H54 (cell line): ENCODE measurements at regions not wholly inside any gene's neighbourhood (a gene's known extent, or its start where the extent isn't known, plus 50 kb on each side); places are given as distances from the start of the nearest gene placed in this dataset.
"Not testable (repeated sequence)": the region's sequence is repeated elsewhere in the genome, so short reads cannot be mapped to it uniquely, and the experiment has no call there.

Experiments used
- DNase-seq: peaks from one replicate; pipeline ENCODE4 v3.0.0; 2011; ENCODE audit warnings: low spot score, mixed read lengths; ENCODE audit not compliant: insufficient read length
- FAIRE-seq: peaks from 3 replicates; lab custom pipeline; 2011; peaks lifted over from hg19 to GRCh38; lab: Jason Lieb, UNC
- POLR2A ChIP-seq: IDR thresholded peaks from 2 replicates; pipeline ENCODE4 v1.6.1; 2011; ENCODE audit warnings: low read depth, mild to moderate bottlenecking, low read length

- DNase-seq (no peak), FAIRE-seq (no peak)
- TF ChIP-seq POLR2A, result no peak
These were observed 130.1 kb upstream of the PRR20G start for GRCh38 chr3:127417709-127418559.

- FAIRE-seq (no peak), DNase-seq (no peak)
- TF ChIP-seq POLR2A, result no peak
These were observed 126.0 kb upstream of the PRR20G start for GRCh38 chr3:127413871-127414270.

- FAIRE-seq, result no peak
These were observed 125.5 kb upstream of the PRR20G start for GRCh38 chr3:127413318-127413673.

GRCh38 chr3:127412578-127413317, 124.9 kb upstream of the PRR20G start:
- DNase-seq (no peak), FAIRE-seq (no peak)
- no peak for TF ChIP-seq POLR2A

More at GRCh38 chr3:127413318-127413673, 125.5 kb upstream of the PRR20G start:
- no peak for DNase-seq
- no peak for TF ChIP-seq POLR2A

GRCh38 chr3:127411875-127412274, 124.0 kb upstream of the PRR20G start:
- not testable (repeated sequence) for FAIRE-seq, DNase-seq

- no peak for TF ChIP-seq POLR2A
- FAIRE-seq (no peak), DNase-seq (no peak)
These were observed 123.4 kb upstream of the PRR20G start for GRCh38 chr3:127411083-127411727.

GRCh38 chr3:127410678-127411077, 122.8 kb upstream of the PRR20G start:
- DNase-seq (no peak), FAIRE-seq (no peak)
- no peak for TF ChIP-seq POLR2A

- no peak for TF ChIP-seq POLR2A
- DNase-seq (no peak), FAIRE-seq (no peak)
These were observed 122.3 kb upstream of the PRR20G start for GRCh38 chr3:127410137-127410488.

- TF ChIP-seq POLR2A, result no peak
- no peak for DNase-seq
- FAIRE-seq, result no peak
These were observed 121.7 kb upstream of the PRR20G start for GRCh38 chr3:127409421-127410136.

- no peak for FAIRE-seq
- no peak for TF ChIP-seq POLR2A
- no peak for DNase-seq
These were observed 121.0 kb upstream of the PRR20G start for GRCh38 chr3:127408684-127409420.

GRCh38 chr3:127408022-127408683, 120.3 kb upstream of the PRR20G start:
- FAIRE-seq (no peak), DNase-seq (no peak)
- TF ChIP-seq POLR2A, result no peak
